Fibroblast of lung (primary cell): ENCODE measurements at regions not wholly inside any gene's neighbourhood (a gene's known extent, or its start where the extent isn't known, plus 50 kb on each side); places are given as distances from the start of the nearest gene placed in this dataset.

Source experiments
- DNase-seq, 2 donors: peaks; one replicate each; pipeline versions ENCODE4 v3.0.0 to v3.0.0-alpha.2; 2010; ENCODE audit warnings: low read depth in 2 of 2
- H2AFZ ChIP-seq: 2 replicates; pipeline ENCODE4 v1.5.1; 2012; ENCODE audit warnings: low read length, control low read depth, inconsistent platforms
- H3K27ac ChIP-seq: 2 replicates; pipeline ENCODE4 v1.5.1; 2011; ENCODE audit warnings: low read length, control low read depth; ENCODE audit not compliant: insufficient read depth
- H3K27me3 ChIP-seq: 2 replicates; pipeline ENCODE4 v1.5.1; 2011; ENCODE audit warnings: mild to moderate bottlenecking, low read length; ENCODE audit not compliant: control insufficient read depth, insufficient read depth
- H3K36me3 ChIP-seq: 2 replicates; pipeline ENCODE4 v1.5.1; 2011; ENCODE audit warnings: low read length; ENCODE audit not compliant: control insufficient read depth, insufficient read depth
- H3K4me1 ChIP-seq: 2 replicates; pipeline ENCODE4 v1.5.1; 2011; ENCODE audit warnings: low read length; ENCODE audit not compliant: control insufficient read depth, insufficient read depth; ENCODE audit errors: extremely low read depth
- H3K4me2 ChIP-seq: 2 replicates; pipeline ENCODE4 v1.5.1; 2011; ENCODE audit warnings: low read length, control low read depth; ENCODE audit not compliant: insufficient read depth; ENCODE audit errors: extremely low read depth
- H3K4me3 ChIP-seq, 4 experiments: fragments of 200-600 bp in 1 of 4; sonication (generic) in 1 of 4; replicated peaks in 1 of 4; 2 replicates each; pipeline ENCODE4 v1.5.1; 2011 to 2016; ENCODE audit warnings: low read length in 4 of 4, low read depth in 3 of 4, mild to moderate bottlenecking in 3 of 4, control low read depth in 2 of 4, inconsistent platforms in 1 of 4, mixed read lengths in 1 of 4; ENCODE audit not compliant: insufficient read depth in 1 of 4; ENCODE audit errors: control extremely low read depth in 1 of 4
- H3K79me2 ChIP-seq: 2 replicates; pipeline ENCODE4 v1.5.1; 2012; ENCODE audit warnings: mild to moderate bottlenecking, low read length, inconsistent platforms; ENCODE audit not compliant: control insufficient read depth, insufficient read depth
- H3K9ac ChIP-seq: 2 replicates; pipeline ENCODE4 v1.5.1; 2011; ENCODE audit warnings: mild to moderate bottlenecking, low read length, control low read depth; ENCODE audit not compliant: insufficient read depth
- H3K9me3 ChIP-seq: 2 replicates; pipeline ENCODE4 v1.5.1; 2012; ENCODE audit warnings: low read depth, low read length; ENCODE audit not compliant: control insufficient read depth, insufficient read depth
- H4K20me1 ChIP-seq: 2 replicates; pipeline ENCODE4 v1.5.1; 2011; ENCODE audit warnings: low read length; ENCODE audit not compliant: control insufficient read depth, insufficient read depth; ENCODE audit errors: extremely low read depth
- CTCF ChIP-seq, 2 donors: IDR thresholded peaks in 1 of 2; conservative IDR thresholded peaks in 1 of 2; 1 replicate in 1 of 2; 2 replicates in 1 of 2; pipeline ENCODE4 v1.5.1; 2011 to 2012; ENCODE audit warnings: low read length in 2 of 2, control low read depth in 1 of 2, inconsistent platforms in 1 of 2, low read depth in 1 of 2, mild to moderate bottlenecking in 1 of 2
- EZH2 ChIP-seq: IDR thresholded peaks from 2 replicates; pipeline ENCODE4 v1.5.1; 2012; ENCODE audit warnings: low read length, control low read depth, mild to moderate bottlenecking; ENCODE audit errors: missing control alignments

GRCh38 chr13:53264751-53265385 lies 236.3 kb downstream of the OLFM4 start:
- no peaks in the 10 kb centered on the region for H3K27me3 ChIP-seq
- no peak overlapping the region for H2AFZ ChIP-seq
- H3K9me3 ChIP-seq = no peaks in the 10 kb centered on the region
- no peaks in the 10 kb centered on the region for H3K36me3 ChIP-seq
- TF ChIP-seq CTCF (conservative IDR thresholded peaks at IDR 0.05 in 1 of 2, IDR thresholded peaks at IDR 0.05 in 1 of 2; ENCODE audit: low read depth in 1 of 2, low read length in 2 of 2) = no peak
- TF ChIP-seq EZH2 = no peak
- H4K20me1 ChIP-seq = no peaks in the 10 kb centered on the region
- no peak for DNase-seq
- H3K9ac ChIP-seq = no peak overlapping the region
- H3K4me3 ChIP-seq = no peak overlapping the region
- no peak overlapping the region for H3K4me2 ChIP-seq
- H3K27ac ChIP-seq = no peak overlapping the region
- H3K4me1 ChIP-seq = no peaks in the 10 kb centered on the region
- H3K79me2 ChIP-seq = no peaks in the 10 kb centered on the region

GRCh38 chr13:53266757-53267156 lies 238.1 kb downstream of the OLFM4 start:
- no peak for TF ChIP-seq EZH2
- no peak for TF ChIP-seq CTCF (conservative IDR thresholded peaks at IDR 0.05 in 1 of 2, IDR thresholded peaks at IDR 0.05 in 1 of 2; ENCODE audit: low read depth in 1 of 2, low read length in 2 of 2)

GRCh38 chr13:53269634-53270033 lies 241.0 kb downstream of the OLFM4 start:
- Histone ChIP-seq H3K27ac (no peak overlapping the region), H4K20me1 (no peaks in the 10 kb centered on the region), H3K36me3 (no peaks in the 10 kb centered on the region), H3K4me2 (no peak overlapping the region), H2AFZ (no peak overlapping the region), H3K27me3 (no peaks in the 10 kb centered on the region), H3K79me2 (no peaks in the 10 kb centered on the region), H3K9me3 (no peaks in the 10 kb centered on the region), H3K4me3 (no peak overlapping the region), H3K4me1 (no peaks in the 10 kb centered on the region), H3K9ac (no peak overlapping the region)
- no peak for DNase-seq
- TF ChIP-seq EZH2 = no peak

More at GRCh38 chr13:53266757-53267156, 238.1 kb downstream of the OLFM4 start:
- no peak overlapping the region for H3K4me3 ChIP-seq
- no peaks in the 10 kb centered on the region for H3K27me3 ChIP-seq
- H3K4me1 ChIP-seq = no peaks in the 10 kb centered on the region
- H4K20me1 ChIP-seq = no peaks in the 10 kb centered on the region
- H3K79me2 ChIP-seq = no peaks in the 10 kb centered on the region
- no peak overlapping the region for H2AFZ ChIP-seq
- DNase-seq = no peak
- H3K36me3 ChIP-seq = no peaks in the 10 kb centered on the region
- H3K4me2 ChIP-seq = no peak overlapping the region
- no peaks in the 10 kb centered on the region for H3K9me3 ChIP-seq
- H3K27ac ChIP-seq = no peak overlapping the region
- no peak overlapping the region for H3K9ac ChIP-seq
